HUDEP-2 (cell line): ENCODE measurements at regions not wholly inside any gene's neighbourhood (a gene's known extent, or its start where the extent isn't known, plus 50 kb on each side); places are given as distances from the start of the nearest gene placed in this dataset.

Experiments used
- DNase-seq, 76 experiments: peaks; one replicate each; lab custom pipeline; 2025; ENCODE audit not compliant: unreplicated experiment in 76 of 76; lab: John Stamatoyannopoulos, UW

DNA sequence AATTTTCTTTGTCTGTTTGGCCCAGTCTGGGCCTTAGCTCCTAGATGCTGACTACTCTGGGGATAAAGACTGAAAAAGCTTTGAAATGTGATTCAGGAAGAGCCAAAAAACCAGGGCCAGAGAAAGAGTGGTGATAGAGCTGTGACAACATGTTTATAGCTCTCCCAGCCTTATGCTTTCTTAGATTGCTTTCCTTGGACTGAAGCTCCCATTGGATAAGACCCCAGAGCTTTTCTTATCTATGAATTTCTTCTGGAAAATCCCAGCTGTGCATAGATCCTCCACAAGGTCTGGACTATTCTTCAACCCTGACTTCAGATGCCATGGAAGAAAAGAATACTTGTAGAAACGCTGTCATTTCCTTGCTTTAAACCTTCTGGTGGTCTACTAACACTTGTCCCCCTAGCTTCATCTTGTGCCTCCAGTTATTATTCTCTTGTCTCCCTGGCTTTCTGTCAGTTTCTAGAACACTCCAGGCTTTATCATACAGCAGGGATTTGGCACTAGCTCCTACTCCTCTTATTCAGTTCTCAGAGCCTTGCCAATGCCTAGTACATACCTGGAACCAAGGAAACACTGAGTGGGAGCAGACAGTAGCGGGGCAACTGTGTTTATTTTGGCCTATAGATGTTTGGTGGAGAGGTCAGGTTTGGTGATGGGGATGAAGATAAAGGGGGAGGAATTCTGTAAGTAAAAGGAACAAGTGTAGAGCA lies 57.1 kb upstream of the TEX13D start:
- DNase-seq: no peak

DNA sequence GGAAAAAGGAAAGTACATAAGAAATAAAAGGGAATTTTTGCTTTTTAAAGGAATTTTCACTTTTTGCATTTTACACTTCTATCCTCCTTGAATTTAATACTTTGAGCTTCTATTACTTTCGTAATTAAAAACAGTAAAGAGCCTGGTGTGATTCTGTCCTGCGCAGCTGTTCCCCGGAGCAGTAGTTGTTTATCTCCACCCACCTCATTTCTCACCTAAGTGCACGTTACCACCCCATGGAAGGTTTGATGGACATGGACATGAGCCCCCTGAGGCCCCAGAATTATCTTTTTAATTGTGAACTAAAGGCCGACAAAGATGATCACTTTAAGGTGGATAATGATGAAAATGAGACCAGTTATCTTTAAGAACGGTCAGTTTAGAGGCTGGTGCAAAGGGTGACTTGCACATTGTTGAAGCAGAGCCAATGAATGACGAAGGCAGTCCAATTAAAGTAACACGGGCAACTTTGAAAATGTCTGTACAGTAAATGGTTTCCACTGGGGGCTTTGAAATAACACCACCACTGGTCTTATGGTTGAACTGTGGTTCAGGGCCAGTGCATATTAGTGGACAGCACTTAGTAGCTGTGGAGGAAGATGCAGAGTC lies 52.1 kb upstream of the TEX13D start:
- no peak for DNase-seq

DNA sequence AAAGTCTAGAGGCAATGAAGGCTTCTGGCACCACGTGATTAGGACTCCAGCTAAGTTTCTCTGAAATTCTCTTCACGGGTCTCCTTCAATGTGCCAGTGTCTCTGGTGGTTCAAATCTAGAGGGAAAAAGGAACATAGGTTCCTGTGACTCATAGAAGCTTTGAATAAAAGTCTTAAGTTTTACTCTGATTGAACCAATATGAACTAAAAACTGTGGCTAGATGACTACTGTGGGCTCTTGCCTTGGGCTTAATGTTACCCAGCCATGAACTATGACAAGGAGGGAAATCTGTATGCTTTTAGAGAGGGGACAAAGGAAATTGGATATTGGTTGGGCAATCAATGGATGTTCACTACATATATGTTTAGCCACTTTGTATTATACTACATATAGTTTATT lies 49.9 kb upstream of the TEX13D start:
- DNase-seq: no peak
